GM18498 (cell line): ENCODE measurements at regions not wholly inside any gene's neighbourhood (a gene's known extent, or its start where the extent isn't known, plus 50 kb on each side); places are given as distances from the start of the nearest gene placed in this dataset.

Experiments
- ATAC-seq: cut with Tn5 transposase; IDR thresholded peaks from one replicate; pipeline ENCODE4 v1.9.1; 2021; ENCODE audit warnings: mild to moderate bottlenecking, moderate library complexity; ENCODE audit not compliant: unreplicated experiment

GRCh38 chr15:66900586-66901310 lies 164.7 kb upstream of the SMAD3 start:
- ATAC-seq = no peak

- ATAC-seq = no peak
Observed at GRCh38 chr15:66901336-66902100, 163.9 kb upstream of the SMAD3 start.

- no peak for ATAC-seq
Observed at GRCh38 chr15:66905185-66905584, 160.2 kb upstream of the SMAD3 start.

- ATAC-seq = no peak
Observed at GRCh38 chr15:66905954-66906353, 159.4 kb upstream of the SMAD3 start.

- no peak for ATAC-seq
Observed at GRCh38 chr15:66906668-66907614, 158.5 kb upstream of the SMAD3 start.

GRCh38 chr15:66907826-66908743 lies 157.3 kb upstream of the SMAD3 start:
- ATAC-seq = no peak

GRCh38 chr15:66908744-66909095 lies 156.7 kb upstream of the SMAD3 start:
- no peak for ATAC-seq

- ATAC-seq = no peak
Observed at GRCh38 chr15:66909381-66909890, 156.0 kb upstream of the SMAD3 start.

GRCh38 chr15:66911131-66911700 lies 154.2 kb upstream of the SMAD3 start:
- ATAC-seq = no peak

GRCh38 chr15:66912001-66912400 lies 153.4 kb upstream of the SMAD3 start:
- no peak for ATAC-seq

GRCh38 chr15:66912441-66912840 lies 153.0 kb upstream of the SMAD3 start:
- no peak for ATAC-seq

GRCh38 chr15:66917904-66918448 lies 147.4 kb upstream of the SMAD3 start:
- no peak for ATAC-seq

GRCh38 chr15:66919421-66919820 lies 146.0 kb upstream of the SMAD3 start:
- ATAC-seq = no peak

GRCh38 chr15:66921319-66921915 lies 144.0 kb upstream of the SMAD3 start:
- ATAC-seq = no peak

GRCh38 chr15:66922608-66923007 lies 142.8 kb upstream of the SMAD3 start:
- no peak for ATAC-seq

- ATAC-seq = no peak
Observed at GRCh38 chr15:66923438-66923881, 141.9 kb upstream of the SMAD3 start.

GRCh38 chr15:66924889-66925288 lies 140.5 kb upstream of the SMAD3 start:
- ATAC-seq = no peak

GRCh38 chr15:66925721-66926120 lies 139.7 kb upstream of the SMAD3 start:
- no peak for ATAC-seq
